ENCODE measurements at regions not wholly inside any gene's neighbourhood (a gene's known extent, or its start where the extent isn't known, plus 50 kb on each side); places are given as distances from the start of the nearest gene placed in this dataset.

- TF ChIP-seq CTCF (IDR thresholded peaks at IDR 0.05; ENCODE audit: low read depth, low read length) = no peak
- TF ChIP-seq EZH2phosphoT487 (IDR thresholded peaks at IDR 0.05; ENCODE audit: low read depth) = no peak
Measured at GRCh38 chr2:71850306-71850801, 297.3 kb downstream of the CYP26B1 start.
